SU-DHL-6 (cell line): ENCODE measurements at regions not wholly inside any gene's neighbourhood (a gene's known extent, or its start where the extent isn't known, plus 50 kb on each side); places are given as distances from the start of the nearest gene placed in this dataset.
A peak's percentile ranks its signal among the peaks of the same experiment; 100 is the strongest.

Experiments
- CTCF ChIP-seq: fragments of 200-600 bp; sonication (generic); IDR thresholded peaks from one replicate; pipeline ENCODE4 v1.5.1; 2017; ENCODE audit warnings: antibody characterized with exemption, mild to moderate bottlenecking, low read length, moderate library complexity; ENCODE audit not compliant: insufficient read depth, poor library complexity, severe bottlenecking
- EZH2phosphoT487 ChIP-seq: fragments of 200-600 bp; sonication (generic), shearing (Covaris generic); conservative IDR thresholded peaks from 2 replicates; pipeline ENCODE4 v1.6.1; 2018; ENCODE audit warnings: mild to moderate bottlenecking, antibody characterized with exemption, low read length, moderate library complexity, mixed read lengths

- TF ChIP-seq CTCF (no peak), EZH2phosphoT487 (0 out of 2 replicates have a peak, but pooled peaks have one; percentile 28)
These were observed 269.1 kb upstream of the FOXQ1 start for GRCh38 chr6:1042583-1043457.
